GM12875 (cell line): ENCODE measurements at regions not wholly inside any gene's neighbourhood (a gene's known extent, or its start where the extent isn't known, plus 50 kb on each side); places are given as distances from the start of the nearest gene placed in this dataset.

Source experiments
- H3K4me3 ChIP-seq: one replicate; pipeline ENCODE4 v1.5.1; 2011; ENCODE audit warnings: low read depth, low read length, control low read depth
- TF ChIP-seq, protein P1 (sequence below): IDR thresholded peaks from 2 replicates; pipeline ENCODE4 v1.5.1; 2011; ENCODE audit warnings: low read depth, mild to moderate bottlenecking, control low read depth, inconsistent platforms, low read length, moderate library complexity, borderline replicate concordance; ENCODE audit not compliant: insufficient read depth

DNA sequence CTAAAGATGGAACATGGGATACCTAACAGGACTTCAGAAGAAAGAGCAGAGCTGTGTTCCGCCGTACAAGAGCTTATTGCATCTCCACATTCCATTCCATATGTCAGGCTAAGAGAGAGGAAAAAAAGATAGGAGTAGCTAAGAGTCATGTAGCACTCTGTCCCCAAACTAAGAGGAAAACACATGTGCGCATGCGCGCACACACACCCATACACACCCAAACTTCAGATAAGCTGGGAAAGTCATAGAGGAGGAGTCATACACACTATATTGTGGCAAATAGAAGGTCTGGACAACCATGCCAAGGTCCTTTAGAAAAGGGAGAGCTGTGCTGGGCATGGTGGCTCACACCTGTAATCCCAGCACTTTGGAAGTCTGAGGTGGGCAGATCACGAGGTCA is 132.4 kb downstream of the RAB11FIP2 start:
- H3K4me3 ChIP-seq: no peak overlapping the region
- TF ChIP-seq, protein P1, sequence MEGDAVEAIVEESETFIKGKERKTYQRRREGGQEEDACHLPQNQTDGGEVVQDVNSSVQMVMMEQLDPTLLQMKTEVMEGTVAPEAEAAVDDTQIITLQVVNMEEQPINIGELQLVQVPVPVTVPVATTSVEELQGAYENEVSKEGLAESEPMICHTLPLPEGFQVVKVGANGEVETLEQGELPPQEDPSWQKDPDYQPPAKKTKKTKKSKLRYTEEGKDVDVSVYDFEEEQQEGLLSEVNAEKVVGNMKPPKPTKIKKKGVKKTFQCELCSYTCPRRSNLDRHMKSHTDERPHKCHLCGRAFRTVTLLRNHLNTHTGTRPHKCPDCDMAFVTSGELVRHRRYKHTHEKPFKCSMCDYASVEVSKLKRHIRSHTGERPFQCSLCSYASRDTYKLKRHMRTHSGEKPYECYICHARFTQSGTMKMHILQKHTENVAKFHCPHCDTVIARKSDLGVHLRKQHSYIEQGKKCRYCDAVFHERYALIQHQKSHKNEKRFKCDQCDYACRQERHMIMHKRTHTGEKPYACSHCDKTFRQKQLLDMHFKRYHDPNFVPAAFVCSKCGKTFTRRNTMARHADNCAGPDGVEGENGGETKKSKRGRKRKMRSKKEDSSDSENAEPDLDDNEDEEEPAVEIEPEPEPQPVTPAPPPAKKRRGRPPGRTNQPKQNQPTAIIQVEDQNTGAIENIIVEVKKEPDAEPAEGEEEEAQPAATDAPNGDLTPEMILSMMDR: no peak

DNA sequence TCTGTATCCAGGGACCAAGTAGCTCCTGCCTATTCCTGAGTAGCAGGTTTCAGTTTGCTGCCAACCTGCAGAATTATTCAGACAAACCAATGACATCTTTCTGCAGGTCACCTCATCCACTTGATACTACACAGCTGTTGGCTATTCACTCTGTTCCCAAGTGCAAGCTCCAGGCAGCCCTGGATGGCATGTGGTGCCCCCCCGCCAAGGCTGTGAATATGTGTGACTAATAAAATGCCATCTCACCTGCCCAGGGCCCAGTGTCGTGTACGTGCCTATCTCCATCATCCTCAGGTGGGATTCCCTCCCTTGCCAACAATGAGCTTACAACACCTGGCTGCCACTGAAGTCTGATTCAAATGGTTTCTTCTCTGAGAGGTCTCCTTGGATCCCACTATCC is 125.8 kb downstream of the RAB11FIP2 start:
- H3K4me3 ChIP-seq: no peak overlapping the region
- TF ChIP-seq, protein P1: no peak

- TF ChIP-seq, protein P1: no peak
- no peak overlapping the region for H3K4me3 ChIP-seq
Measured at GRCh38 chr10:117921421-117921820, 125.3 kb downstream of the RAB11FIP2 start.

DNA sequence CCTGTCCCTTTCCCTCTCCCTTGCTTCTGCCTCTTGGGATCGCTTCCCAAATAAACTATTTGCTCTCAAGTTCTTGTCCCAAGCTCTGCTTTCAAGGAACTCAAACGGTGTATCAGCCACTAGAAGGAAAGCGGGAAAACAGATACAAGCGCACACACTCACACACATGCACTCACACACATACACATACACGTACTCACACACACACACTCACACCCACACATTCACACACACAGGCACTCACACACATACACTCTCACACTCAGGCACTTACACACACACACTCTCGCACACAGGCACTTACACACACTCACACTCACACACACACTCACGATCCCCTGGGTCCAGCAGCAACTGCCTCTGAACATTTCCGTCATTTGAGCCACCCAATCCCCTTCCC is 121.9 kb downstream of the RAB11FIP2 start:
- H3K4me3 ChIP-seq: no peak overlapping the region
- TF ChIP-seq, protein P1: no peak

- TF ChIP-seq, protein P1: no peak
- no peak overlapping the region for H3K4me3 ChIP-seq
Measured at GRCh38 chr10:117925369-117925768, 121.4 kb downstream of the RAB11FIP2 start.

GRCh38 chr10:117926491-117926890 is 120.2 kb downstream of the RAB11FIP2 start:
- TF ChIP-seq, protein P1: no peak

GRCh38 chr10:117927332-117927731 is 119.4 kb downstream of the RAB11FIP2 start:
- TF ChIP-seq, protein P1: no peak
- no peak overlapping the region for H3K4me3 ChIP-seq

More at GRCh38 chr10:117926491-117926890, 120.2 kb downstream of the RAB11FIP2 start:
- H3K4me3 ChIP-seq: no peak overlapping the region
